Right lobe of liver (tissue), 6 donors: ENCODE measurements at regions not wholly inside any gene's neighbourhood (a gene's known extent, or its start where the extent isn't known, plus 50 kb on each side); places are given as distances from the start of the nearest gene placed in this dataset.

Experiments used
- ATAC-seq, 4 donors: fragments of 200-7000 bp; cut with Tn5 transposase; one replicate each; pipeline ENCODE4 v1.9.1; 2020; ENCODE audit warnings: mild to moderate bottlenecking in 4 of 4, moderate library complexity in 4 of 4
- DNase-seq, 3 donors: peaks; one replicate each; pipeline ENCODE4 v3.0.0-alpha.2; 2020
- H3K27ac ChIP-seq, 3 donors: fragments of 200-600 bp; one replicate each; pipeline ENCODE4 v1.8.0; 2022
- H3K27me3 ChIP-seq, 2 donors: fragments of 200-600 bp; one replicate each; pipeline ENCODE4 v1.8.0; 2022
- H3K36me3 ChIP-seq, 4 donors: fragments of 200-600 bp; sonication (generic) in 1 of 4; one replicate each; pipeline versions ENCODE4 v1.5.1 to v1.8.0; 2017 to 2022; ENCODE audit warnings: control low read depth in 1 of 4
- H3K4me1 ChIP-seq, 4 donors: fragments of 200-600 bp; sonication (generic) in 1 of 4; one replicate each; pipeline versions ENCODE4 v1.5.1 to v1.8.0; 2017 to 2022; ENCODE audit warnings: control low read depth in 1 of 4
- H3K4me3 ChIP-seq, 3 donors: fragments of 200-600 bp; one replicate each; pipeline ENCODE4 v1.8.0; 2022
- H3K9me3 ChIP-seq, 4 donors: fragments of 200-600 bp; sonication (generic) in 1 of 4; one replicate each; pipeline versions ENCODE4 v1.5.1 to v1.8.0; 2017 to 2022; ENCODE audit warnings: control low read depth in 1 of 4
- CTCF ChIP-seq, 4 donors: fragments of 200-600 bp in 3 of 4; fragments of 450-650 bp in 1 of 4; IDR thresholded peaks; one replicate each; pipeline versions ENCODE4 v1.5.1 to v1.8.0; 2016 to 2022; ENCODE audit warnings: antibody characterized with exemption in 4 of 4, mild to moderate bottlenecking in 2 of 4
- POLR2A ChIP-seq: fragments of 450-650 bp; IDR thresholded peaks from one replicate; pipeline ENCODE4 v1.6.1; 2017; ENCODE audit warnings: antibody characterized with exemption, mild to moderate bottlenecking
- WGBS: methylation state at CpG from one replicate; pipeline ENCODE4 v1.1.6; 2018; ENCODE audit warnings: low coverage, low lambda C conversion rate; ENCODE audit not compliant: insufficient coverage; ENCODE audit errors: missing lambda C conversion rate; 5-methylcytosine and 5-hydroxymethylcytosine counted together
- intact Hi-C, 2 donors: fragments of 100-400 bp; cut with DNase I; formaldehyde crosslinking; loops; one replicate each; pipeline versions ENCODE4 v1.11.2 to v1.14.1; 2022
- donor health status: DM: no; HTN: yes; CAD: no.
- donor health status: DM: no; HTN: no; CAD: no.
- donor health status: DM: no; HTN: no; CAD: no.
- donor health status: DM: no; HTN: yes; CAD: no.
- donor health status: DM: no; HTN: yes; CAD: no.

GRCh38 chr2:9081750-9082149 lies 78.3 kb upstream of the MBOAT2 start:
- Histone ChIP-seq H3K27me3 (no peaks in the 10 kb centered on the region), H3K4me3 (no peak overlapping the region), H3K27ac (no peak overlapping the region), H3K36me3 (no peaks in the 10 kb centered on the region), H3K4me1 (no peaks in the 10 kb centered on the region), H3K9me3 (no peaks in the 10 kb centered on the region)
- ATAC-seq (no peak), DNase-seq (no peak)
- 58% methylated on average over 2 of the region's 2 CpGs for WGBS
- intact Hi-C loops, result no loop called here
- TF ChIP-seq CTCF (IDR thresholded peaks at IDR 0.05) (no peak), POLR2A (no peak)

GRCh38 chr2:9078405-9078804 lies 74.9 kb upstream of the MBOAT2 start:
- H3K36me3 ChIP-seq, result no peaks in the 10 kb centered on the region
- H3K4me3 ChIP-seq, result no peak overlapping the region
- no peak overlapping the region for H3K27ac ChIP-seq
- H3K9me3 ChIP-seq, result no peaks in the 10 kb centered on the region
- intact Hi-C loops, result no loop called here
- no peaks in the 10 kb centered on the region for H3K4me1 ChIP-seq
- no peaks in the 10 kb centered on the region for H3K27me3 ChIP-seq
- TF ChIP-seq POLR2A (no peak), CTCF (IDR thresholded peaks at IDR 0.05) (no peak)
- DNase-seq, result no peak
- WGBS, result 93% methylated on average over 8 of the region's 8 CpGs
- ATAC-seq, result no peak

DNA sequence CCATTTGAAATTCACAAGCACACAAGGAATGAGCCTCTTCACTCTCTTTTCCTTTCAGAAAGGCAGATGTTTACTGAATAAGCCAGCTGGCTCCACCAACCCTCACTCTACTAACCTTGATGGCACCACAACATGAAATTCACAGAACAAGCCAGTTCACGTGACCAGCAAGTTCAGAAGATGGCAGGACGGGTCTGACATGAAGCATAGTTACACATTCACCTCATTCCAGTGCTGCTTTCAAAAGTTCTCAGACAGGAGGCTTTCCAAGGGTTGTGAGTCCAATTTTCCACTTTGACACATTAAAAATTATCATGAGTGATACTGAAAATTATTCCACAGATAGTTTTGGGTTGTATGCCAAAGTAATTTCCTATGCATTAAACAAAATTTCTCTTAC lies 74.2 kb upstream of the MBOAT2 start:
- no peaks in the 10 kb centered on the region for H3K36me3 ChIP-seq
- H3K9me3 ChIP-seq, result no peaks in the 10 kb centered on the region
- intact Hi-C loops, result no loop called here
- H3K27me3 ChIP-seq, result no peaks in the 10 kb centered on the region
- H3K4me1 ChIP-seq, result no peaks in the 10 kb centered on the region
- ATAC-seq (no peak), DNase-seq (no peak)
- TF ChIP-seq CTCF (IDR thresholded peaks at IDR 0.05) (no peak), POLR2A (no peak)
- no peak overlapping the region for H3K27ac ChIP-seq
- H3K4me3 ChIP-seq, result no peak overlapping the region
- 73% methylated on average over 2 of the region's 2 CpGs for WGBS

GRCh38 chr2:9076755-9077154 lies 73.3 kb upstream of the MBOAT2 start:
- ATAC-seq (no peak), DNase-seq (no peak)
- Histone ChIP-seq H3K27me3 (no peaks in the 10 kb centered on the region), H3K9me3 (no peaks in the 10 kb centered on the region), H3K36me3 (no peaks in the 10 kb centered on the region), H3K4me3 (no peak overlapping the region), H3K27ac (no peak overlapping the region), H3K4me1 (no peaks in the 10 kb centered on the region)
- intact Hi-C loops, result no loop called here
- TF ChIP-seq POLR2A (no peak), CTCF (IDR thresholded peaks at IDR 0.05) (no peak)
- WGBS, result 66% methylated on average over 6 of the region's 6 CpGs

- WGBS, result 73% methylated on average over 1 of the region's 1 CpG
- DNase-seq, result no peak
- ATAC-seq, result no peak
Observed at GRCh38 chr2:9076210-9076609, 72.7 kb upstream of the MBOAT2 start.

More at GRCh38 chr2:9076210-9076609, 72.7 kb upstream of the MBOAT2 start:
- H3K27ac ChIP-seq, result no peak overlapping the region
- TF ChIP-seq CTCF (IDR thresholded peaks at IDR 0.05) (no peak), POLR2A (no peak)
- no peak overlapping the region for H3K4me3 ChIP-seq
- H3K36me3 ChIP-seq, result no peaks in the 10 kb centered on the region
- no peaks in the 10 kb centered on the region for H3K9me3 ChIP-seq
- no peaks in the 10 kb centered on the region for H3K27me3 ChIP-seq
- no peaks in the 10 kb centered on the region for H3K4me1 ChIP-seq
- intact Hi-C loops, result no loop called here
